Coronary artery (tissue), 2 donors: ENCODE measurements at regions not wholly inside any gene's neighbourhood (a gene's known extent, or its start where the extent isn't known, plus 50 kb on each side); places are given as distances from the start of the nearest gene placed in this dataset.

Source experiments
- DNase-seq: peaks from one replicate; pipeline ENCODE4 v3.0.0-alpha.2; 2017; ENCODE audit warnings: low spot score
- H3K27ac ChIP-seq, 2 donors: fragments of 200-600 bp; sonication (generic); one replicate each; pipeline ENCODE4 v1.5.1; 2016 to 2019
- H3K4me3 ChIP-seq: fragments of 200-600 bp; sonication (generic); 2 replicates; pipeline ENCODE4 v1.5.1; 2016; ENCODE audit warnings: mild to moderate bottlenecking, moderate library complexity
- CTCF ChIP-seq: fragments of 200-600 bp; sonication (generic); IDR thresholded peaks from one replicate; pipeline ENCODE4 v1.5.1; 2019; ENCODE audit warnings: antibody characterized with exemption

- no peak for DNase-seq
- H3K27ac ChIP-seq: no peak overlapping the region
- no peak for TF ChIP-seq CTCF
Measured at GRCh38 chr1:62917314-62917713, 133.4 kb downstream of the ATG4C start.

GRCh38 chr1:62917805-62918204 lies 133.9 kb downstream of the ATG4C start:
- no peak for TF ChIP-seq CTCF
- Histone ChIP-seq H3K4me3 (no peak overlapping the region), H3K27ac (no peak overlapping the region)
- DNase-seq: no peak

More at GRCh38 chr1:62917314-62917713, 133.4 kb downstream of the ATG4C start:
- no peak overlapping the region for H3K4me3 ChIP-seq

GRCh38 chr1:62918700-62919099 lies 134.8 kb downstream of the ATG4C start:
- no peak overlapping the region for H3K27ac ChIP-seq
- no peak for TF ChIP-seq CTCF
- no peak for DNase-seq
- H3K4me3 ChIP-seq: no peak overlapping the region

GRCh38 chr1:62922006-62922405 lies 138.1 kb downstream of the ATG4C start:
- no peak overlapping the region for H3K4me3 ChIP-seq
- H3K27ac ChIP-seq: no peak overlapping the region
- no peak for DNase-seq
- TF ChIP-seq CTCF: no peak

- no peak for TF ChIP-seq CTCF
- Histone ChIP-seq H3K27ac (no peak overlapping the region), H3K4me3 (no peak overlapping the region)
- DNase-seq: no peak
Measured at GRCh38 chr1:62924983-62925790, 141.3 kb downstream of the ATG4C start.

GRCh38 chr1:62926681-62927252 lies 142.8 kb downstream of the ATG4C start:
- no peak for DNase-seq
- H3K4me3 ChIP-seq: no peak overlapping the region
- no peak overlapping the region for H3K27ac ChIP-seq
- no peak for TF ChIP-seq CTCF

GRCh38 chr1:62928885-62929284 lies 145.0 kb downstream of the ATG4C start:
- Histone ChIP-seq H3K4me3 (no peak overlapping the region), H3K27ac (no peak overlapping the region)
- TF ChIP-seq CTCF: no peak
- DNase-seq: no peak
